VCaP (cell line): ENCODE measurements at regions not wholly inside any gene's neighbourhood (a gene's known extent, or its start where the extent isn't known, plus 50 kb on each side); places are given as distances from the start of the nearest gene placed in this dataset.

ENCODE experiments used
- H3K27ac ChIP-seq: fragments of 450-650 bp; 2 replicates; pipeline ENCODE4 v1.5.1; 2017
- TF ChIP-seq, protein P1 (sequence below): fragments of 450-650 bp; conservative IDR thresholded peaks from 2 replicates; pipeline ENCODE4 v1.5.1; 2017; ENCODE audit warnings: mild to moderate bottlenecking, moderate library complexity

- no peak overlapping the region for H3K27ac ChIP-seq
- TF ChIP-seq, protein P1, sequence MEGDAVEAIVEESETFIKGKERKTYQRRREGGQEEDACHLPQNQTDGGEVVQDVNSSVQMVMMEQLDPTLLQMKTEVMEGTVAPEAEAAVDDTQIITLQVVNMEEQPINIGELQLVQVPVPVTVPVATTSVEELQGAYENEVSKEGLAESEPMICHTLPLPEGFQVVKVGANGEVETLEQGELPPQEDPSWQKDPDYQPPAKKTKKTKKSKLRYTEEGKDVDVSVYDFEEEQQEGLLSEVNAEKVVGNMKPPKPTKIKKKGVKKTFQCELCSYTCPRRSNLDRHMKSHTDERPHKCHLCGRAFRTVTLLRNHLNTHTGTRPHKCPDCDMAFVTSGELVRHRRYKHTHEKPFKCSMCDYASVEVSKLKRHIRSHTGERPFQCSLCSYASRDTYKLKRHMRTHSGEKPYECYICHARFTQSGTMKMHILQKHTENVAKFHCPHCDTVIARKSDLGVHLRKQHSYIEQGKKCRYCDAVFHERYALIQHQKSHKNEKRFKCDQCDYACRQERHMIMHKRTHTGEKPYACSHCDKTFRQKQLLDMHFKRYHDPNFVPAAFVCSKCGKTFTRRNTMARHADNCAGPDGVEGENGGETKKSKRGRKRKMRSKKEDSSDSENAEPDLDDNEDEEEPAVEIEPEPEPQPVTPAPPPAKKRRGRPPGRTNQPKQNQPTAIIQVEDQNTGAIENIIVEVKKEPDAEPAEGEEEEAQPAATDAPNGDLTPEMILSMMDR, result no peak
Measured at GRCh38 chr6:140269591-140270165, 895.2 kb upstream of the CITED2 start.

DNA sequence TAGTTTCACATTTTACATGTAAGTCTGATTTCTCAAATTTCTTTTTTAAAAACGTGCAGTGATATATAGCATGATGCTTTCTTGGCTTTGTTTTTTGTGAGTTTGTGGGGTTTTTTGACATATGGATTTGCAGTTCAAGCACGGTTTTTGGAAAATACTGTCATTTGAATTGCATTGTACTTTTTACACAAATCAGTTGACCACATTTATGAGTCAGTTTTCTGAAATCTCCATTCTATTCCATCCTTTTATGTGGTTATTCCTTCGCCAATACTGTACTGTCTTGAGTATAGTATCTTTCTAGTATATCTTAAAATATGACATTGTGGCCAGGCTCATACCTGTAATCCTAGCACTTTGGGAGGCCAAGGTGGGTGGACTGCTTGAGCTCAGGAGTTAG, 890.0 kb upstream of the CITED2 start:
- H3K27ac ChIP-seq, result no peak overlapping the region
- TF ChIP-seq, protein P1, result no peak

- H3K27ac ChIP-seq, result peak overlapping the region; percentile 33; the same call in 1 of the 2 replicates
Measured at GRCh38 chr6:140258302-140258701, 883.9 kb upstream of the CITED2 start.

DNA sequence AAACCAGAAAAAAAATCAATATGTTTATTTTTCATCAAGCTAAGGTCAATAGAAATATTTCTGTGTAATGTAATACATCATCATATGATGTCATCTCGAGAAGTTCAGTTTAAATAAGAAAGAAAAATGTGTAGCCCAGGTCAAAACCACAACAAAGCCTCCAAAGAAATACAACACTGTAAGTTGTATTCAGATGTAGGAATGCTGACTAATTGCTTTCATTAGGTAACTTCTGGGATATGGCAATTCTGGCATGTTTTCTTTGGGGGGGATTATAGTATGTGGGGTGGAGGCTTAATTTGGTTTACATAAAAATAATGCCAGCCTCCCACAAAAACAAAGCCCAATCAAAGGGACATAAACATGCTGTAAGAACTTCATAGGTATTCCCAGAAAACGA, 881.8 kb upstream of the CITED2 start:
- TF ChIP-seq, protein P1, result no peak
- no peak overlapping the region for H3K27ac ChIP-seq

GRCh38 chr6:140253096-140253495, 878.6 kb upstream of the CITED2 start:
- H3K27ac ChIP-seq, result no peak overlapping the region
- TF ChIP-seq, protein P1, result no peak

GRCh38 chr6:140252099-140252498, 877.7 kb upstream of the CITED2 start:
- H3K27ac ChIP-seq, result no peak overlapping the region
- TF ChIP-seq, protein P1, result no peak

DNA sequence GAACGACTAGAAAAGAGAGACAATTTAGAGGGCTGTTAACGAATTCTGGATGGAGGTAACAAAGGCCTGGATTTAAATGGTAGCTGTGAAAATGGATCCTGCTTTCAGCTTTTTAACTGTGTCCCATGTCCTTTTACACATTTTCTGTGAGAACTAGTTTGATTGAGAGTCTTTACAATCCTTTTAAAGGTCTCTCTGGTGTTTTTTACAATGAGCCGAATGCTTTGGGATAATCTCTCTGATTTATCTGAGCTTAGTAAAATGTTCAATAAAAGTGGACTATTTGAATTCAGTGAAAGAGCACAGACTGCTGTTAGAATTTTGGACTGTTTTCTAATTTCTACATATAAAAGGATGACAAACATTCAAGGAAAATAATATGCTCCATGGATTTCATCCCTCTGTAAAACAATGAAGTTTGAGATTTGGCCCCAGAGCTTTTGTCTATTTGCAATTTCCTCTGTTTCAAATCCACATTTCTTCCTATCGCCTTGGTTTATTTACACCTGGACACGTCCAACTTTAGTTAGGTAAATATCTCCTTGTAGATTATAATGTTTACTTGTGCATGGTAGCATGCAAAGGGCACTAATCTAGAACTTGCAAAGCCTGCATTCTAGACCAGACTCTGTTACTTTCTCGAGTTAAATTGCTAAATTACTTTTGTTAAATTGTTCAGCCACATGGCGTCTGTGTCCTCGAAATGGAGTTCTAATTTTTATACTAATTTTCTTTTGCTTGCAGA, 871.0 kb upstream of the CITED2 start:
- peak overlapping the region; percentile 62 for H3K27ac ChIP-seq
- TF ChIP-seq, protein P1, result peak; percentile 30; the same call in 1 of the 2 replicates

- TF ChIP-seq, protein P1, result no peak
Measured at GRCh38 chr6:140237251-140237650, 862.8 kb upstream of the CITED2 start.

More at GRCh38 chr6:140237251-140237650, 862.8 kb upstream of the CITED2 start:
- no peak overlapping the region for H3K27ac ChIP-seq
